Loucy (cell line): ENCODE measurements at regions not wholly inside any gene's neighbourhood (a gene's known extent, or its start where the extent isn't known, plus 50 kb on each side); places are given as distances from the start of the nearest gene placed in this dataset.

Experiments
- H2AFZ ChIP-seq: fragments of 200-600 bp; sonication (generic); 2 replicates; pipeline ENCODE4 v1.6.0; 2016; ENCODE audit warnings: antibody characterized with exemption, mild to moderate bottlenecking, low read length, moderate library complexity
- H3F3A ChIP-seq: fragments of 200-600 bp; 2 replicates; pipeline ENCODE4 v1.6.0; 2016; ENCODE audit warnings: antibody characterized with exemption, low read depth, mild to moderate bottlenecking
- H3K27me3 ChIP-seq: fragments of 200-600 bp; sonication (generic); 2 replicates; pipeline ENCODE4 v1.6.1; 2014; ENCODE audit warnings: low read length, mild to moderate bottlenecking; ENCODE audit not compliant: insufficient read depth, poor library complexity, severe bottlenecking
- H3K36me3 ChIP-seq: fragments of 200-600 bp; sonication (generic); 2 replicates; pipeline ENCODE4 v1.6.1; 2016; ENCODE audit warnings: low read length; ENCODE audit not compliant: insufficient read depth
- H3K4me1 ChIP-seq: fragments of 200-600 bp; sonication (generic); 2 replicates; pipeline ENCODE4 v1.5.1; 2014; ENCODE audit warnings: low read length, mild to moderate bottlenecking; ENCODE audit not compliant: insufficient read depth, poor library complexity, severe bottlenecking
- H3K4me2 ChIP-seq: fragments of 200-600 bp; sonication (generic); 2 replicates; pipeline ENCODE4 v1.6.0; 2014; ENCODE audit warnings: antibody characterized with exemption, low read length, low read depth, mild to moderate bottlenecking; ENCODE audit not compliant: poor library complexity, severe bottlenecking
- H3K4me3 ChIP-seq: fragments of 200-600 bp; sonication (generic); 2 replicates; pipeline ENCODE4 v1.5.1; 2014; ENCODE audit warnings: low read length, mild to moderate bottlenecking, mixed read lengths; ENCODE audit not compliant: poor library complexity, severe bottlenecking
- H3K79me2 ChIP-seq: fragments of 200-600 bp; sonication (generic); 2 replicates; pipeline ENCODE4 v1.6.1; 2014; ENCODE audit warnings: low read length; ENCODE audit not compliant: insufficient read depth
- H3K9ac ChIP-seq: fragments of 200-600 bp; sonication (generic); 2 replicates; pipeline ENCODE4 v1.6.0; 2014; ENCODE audit warnings: mild to moderate bottlenecking, low read depth, low read length, moderate library complexity; ENCODE audit not compliant: poor library complexity, severe bottlenecking
- H3K9me2 ChIP-seq: fragments of 200-600 bp; sonication (generic); replicated peaks from 2 replicates; pipeline ENCODE4 v1.6.1; 2016; ENCODE audit warnings: low read depth, low read length, mixed read lengths
- H3K9me3 ChIP-seq: fragments of 200-600 bp; sonication (generic); 2 replicates; pipeline ENCODE4 v1.6.1; 2014; ENCODE audit warnings: mild to moderate bottlenecking, antibody characterized with exemption, low read length, low read depth; ENCODE audit not compliant: insufficient read depth
- H4K20me1 ChIP-seq: fragments of 200-600 bp; sonication (generic); 2 replicates; pipeline ENCODE4 v1.6.0; 2014; ENCODE audit warnings: antibody characterized with exemption, low read length, mild to moderate bottlenecking; ENCODE audit not compliant: insufficient read depth, poor library complexity, severe bottlenecking
- CTCF ChIP-seq: fragments of 200-600 bp; sonication (generic); conservative IDR thresholded peaks from 2 replicates; pipeline ENCODE4 v1.5.1; 2014; ENCODE audit warnings: mild to moderate bottlenecking, antibody characterized with exemption, low read length
- EZH2phosphoT487 ChIP-seq: fragments of 200-600 bp; IDR thresholded peaks from 2 replicates; pipeline ENCODE4 v1.6.1; 2018; ENCODE audit warnings: antibody characterized with exemption, mild to moderate bottlenecking, moderate library complexity, borderline replicate concordance

DNA sequence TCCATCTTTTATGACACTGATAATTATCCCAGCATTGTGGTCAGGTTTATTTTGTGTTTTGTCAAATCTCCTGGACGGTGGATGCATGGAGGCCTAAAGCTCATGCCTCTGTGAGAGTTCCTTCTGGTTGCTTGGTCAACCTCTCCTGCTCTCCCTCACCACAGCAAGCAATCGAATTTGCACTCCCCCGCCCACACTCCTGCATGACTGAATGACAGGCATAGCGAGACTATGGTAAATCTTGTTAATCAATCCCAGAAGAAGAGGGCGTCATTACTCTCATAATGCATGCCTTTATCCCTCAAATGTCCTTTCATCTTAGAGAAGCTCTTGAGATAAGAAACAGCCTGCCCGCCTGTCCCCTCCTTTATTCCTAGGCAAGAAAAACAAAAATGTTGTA is 1215.0 kb upstream of the CDH9 start:
- H2AFZ ChIP-seq, result no peak overlapping the region
- no peaks in the 10 kb centered on the region for H3K36me3 ChIP-seq
- no peaks in the 10 kb centered on the region for H3K9me3 ChIP-seq
- H3F3A ChIP-seq, result no peaks in the 10 kb centered on the region
- no peaks in the 10 kb centered on the region for H3K79me2 ChIP-seq
- TF ChIP-seq CTCF (no peak), EZH2phosphoT487 (no peak)
- H3K4me1 ChIP-seq, result no peaks in the 10 kb centered on the region
- H3K4me2 ChIP-seq, result no peak overlapping the region
- no peaks in the 10 kb centered on the region for H4K20me1 ChIP-seq
- H3K27me3 ChIP-seq, result no peaks in the 10 kb centered on the region
- no peaks in the 10 kb centered on the region for H3K9me2 ChIP-seq
- H3K9ac ChIP-seq, result no peak overlapping the region
- no peak overlapping the region for H3K4me3 ChIP-seq

DNA sequence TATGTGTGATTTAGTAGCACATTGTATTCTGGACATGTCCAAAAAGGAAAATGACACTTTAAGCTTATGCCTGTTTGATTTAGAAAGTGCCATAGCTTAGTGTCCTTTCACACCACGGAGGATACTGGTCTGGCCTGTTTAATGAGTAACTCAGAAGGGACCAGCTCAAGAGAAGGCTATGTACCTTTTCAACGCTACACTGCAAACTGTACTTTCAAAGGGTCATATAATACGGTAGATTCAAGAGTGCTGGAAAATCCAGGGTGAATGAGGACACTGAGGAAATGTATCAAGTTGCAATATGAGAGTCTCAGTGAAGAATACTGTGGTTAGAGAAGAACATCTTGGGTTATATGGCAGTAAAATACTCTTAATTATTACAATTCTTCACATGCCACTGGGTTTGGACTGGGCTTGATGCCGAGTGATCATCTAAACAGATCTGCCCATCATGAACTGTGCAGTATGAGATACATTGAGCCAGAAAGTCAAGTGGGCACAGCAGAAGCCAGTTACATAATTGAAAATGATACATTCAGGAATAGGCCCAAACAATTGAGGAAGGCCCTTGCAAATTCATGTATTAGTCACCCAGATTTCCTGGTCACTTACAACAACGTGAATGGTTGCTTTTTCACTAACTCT is 1211.5 kb upstream of the CDH9 start:
- Histone ChIP-seq H2AFZ (no peak overlapping the region), H3K36me3 (no peaks in the 10 kb centered on the region), H3K4me3 (no peak overlapping the region), H3K4me1 (no peaks in the 10 kb centered on the region), H3K27me3 (no peaks in the 10 kb centered on the region), H3K9ac (no peak overlapping the region), H3K9me2 (no peaks in the 10 kb centered on the region), H4K20me1 (no peaks in the 10 kb centered on the region), H3K79me2 (no peaks in the 10 kb centered on the region), H3F3A (no peaks in the 10 kb centered on the region), H3K9me3 (no peaks in the 10 kb centered on the region; the same call in 1 of the 2 replicates), H3K4me2 (no peak overlapping the region)
- no peak for TF ChIP-seq EZH2phosphoT487
- no peak for TF ChIP-seq CTCF

DNA sequence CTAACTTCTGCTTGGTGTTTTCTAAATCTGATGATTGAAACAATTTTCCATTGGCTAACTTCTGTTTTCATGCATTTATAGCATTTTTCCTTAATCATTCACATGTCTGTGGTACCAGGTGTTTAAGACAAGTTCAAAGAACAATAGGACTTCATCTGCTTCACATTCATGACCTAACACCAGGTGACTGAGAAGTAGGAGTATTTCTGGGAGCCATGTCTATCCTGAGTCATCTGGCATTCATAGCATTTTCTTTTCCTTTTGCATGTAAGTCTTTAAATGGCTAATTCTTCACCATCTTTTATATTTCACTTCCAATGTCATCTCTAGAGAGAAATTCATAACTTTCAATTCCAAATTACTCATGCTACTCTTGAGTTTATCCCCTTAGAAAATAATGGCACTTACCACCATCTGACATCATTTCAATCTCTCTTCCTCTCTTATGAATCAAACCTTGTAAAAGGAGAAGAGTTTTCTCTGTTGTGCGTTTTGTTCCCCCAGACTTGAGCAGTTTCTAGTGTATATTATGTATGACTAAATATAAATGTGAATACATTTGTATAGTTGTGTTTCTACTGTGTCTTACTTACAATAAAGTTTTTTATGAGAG is 1196.1 kb upstream of the CDH9 start:
- H3K36me3 ChIP-seq, result no peaks in the 10 kb centered on the region

More for the DNA sequence above, 1196.1 kb upstream of the CDH9 start:
- no peaks in the 10 kb centered on the region for H3K4me1 ChIP-seq
- H2AFZ ChIP-seq, result no peak overlapping the region
- H3K79me2 ChIP-seq, result no peaks in the 10 kb centered on the region
- H3F3A ChIP-seq, result no peaks in the 10 kb centered on the region
- no peak overlapping the region for H3K4me3 ChIP-seq
- no peak for TF ChIP-seq CTCF
- no peak for TF ChIP-seq EZH2phosphoT487
- H3K9me2 ChIP-seq, result 0 out of 2 replicates have a peak, but pooled peaks cover 7% of the 10 kb centered on the region
- H3K27me3 ChIP-seq, result no peaks in the 10 kb centered on the region
- H3K9ac ChIP-seq, result no peak overlapping the region
- H3K9me3 ChIP-seq, result no peaks in the 10 kb centered on the region
- H4K20me1 ChIP-seq, result no peaks in the 10 kb centered on the region
- no peak overlapping the region for H3K4me2 ChIP-seq
